ENCODE measurements at regions not wholly inside any gene's neighbourhood (a gene's known extent, or its start where the extent isn't known, plus 50 kb on each side); places are given as distances from the start of the nearest gene placed in this dataset.

DNA sequence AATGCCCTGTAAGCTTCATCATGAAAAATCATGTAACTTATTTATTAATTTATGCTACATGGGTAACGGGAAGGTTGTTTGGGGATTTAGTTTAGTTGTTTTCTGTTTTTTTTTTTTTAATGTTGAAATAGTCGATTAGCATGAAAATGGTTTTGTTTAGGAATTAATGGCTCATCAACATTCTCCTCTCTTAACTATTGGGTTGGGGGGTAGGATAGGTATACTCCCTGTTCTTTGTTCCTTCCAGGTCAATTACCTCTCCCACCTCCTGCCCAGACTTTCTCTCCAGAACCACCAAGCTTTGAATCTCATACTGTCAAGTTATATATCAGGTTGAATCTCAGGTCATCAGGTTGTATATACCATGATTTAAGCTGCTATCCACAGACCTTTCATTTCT is 568.7 kb upstream of the DSEL start:
- Histone ChIP-seq H3K36me3 (ENCODE audit: low read depth) (no peaks in the 10 kb centered on the region), H3K27ac (no peak overlapping the region), H3K4me2 (no peak overlapping the region), H4K20me1 (ENCODE audit: insufficient read depth) (no peaks in the 10 kb centered on the region), H3K9me2 (ENCODE audit: insufficient read depth) (no peaks in the 10 kb centered on the region; the same call in 1 of the 2 replicates), H2AFZ (no peak overlapping the region), H3K27me3 (ENCODE audit: insufficient read depth, low read depth) (no peaks in the 10 kb centered on the region), H3F3A (ENCODE audit: insufficient read depth, low read depth) (no peaks in the 10 kb centered on the region), H3K4me3 (no peak overlapping the region), H3K9me3 (ENCODE audit: insufficient read depth, low read depth) (no peaks in the 10 kb centered on the region), H3K4me1 (replicated peaks; ENCODE audit: insufficient read depth) (no peaks in the 10 kb centered on the region), H3K79me2 (ENCODE audit: low read depth) (no peaks in the 10 kb centered on the region)
- ChIA-PET POLR2A (ENCODE audit: unreplicated experiment) (no interaction called here), CTCF (interaction anchor here (0.6 kb wide), 1 partner anchor 1371 kb away, joined by 3 read pairs; no protein-coding TSS in a partner anchor)
- no peak for DNase-seq
- no peak for TF ChIP-seq EZH2 (IDR thresholded peaks at IDR 0.05; ENCODE audit: low read depth)
- TF ChIP-seq, protein P1, sequence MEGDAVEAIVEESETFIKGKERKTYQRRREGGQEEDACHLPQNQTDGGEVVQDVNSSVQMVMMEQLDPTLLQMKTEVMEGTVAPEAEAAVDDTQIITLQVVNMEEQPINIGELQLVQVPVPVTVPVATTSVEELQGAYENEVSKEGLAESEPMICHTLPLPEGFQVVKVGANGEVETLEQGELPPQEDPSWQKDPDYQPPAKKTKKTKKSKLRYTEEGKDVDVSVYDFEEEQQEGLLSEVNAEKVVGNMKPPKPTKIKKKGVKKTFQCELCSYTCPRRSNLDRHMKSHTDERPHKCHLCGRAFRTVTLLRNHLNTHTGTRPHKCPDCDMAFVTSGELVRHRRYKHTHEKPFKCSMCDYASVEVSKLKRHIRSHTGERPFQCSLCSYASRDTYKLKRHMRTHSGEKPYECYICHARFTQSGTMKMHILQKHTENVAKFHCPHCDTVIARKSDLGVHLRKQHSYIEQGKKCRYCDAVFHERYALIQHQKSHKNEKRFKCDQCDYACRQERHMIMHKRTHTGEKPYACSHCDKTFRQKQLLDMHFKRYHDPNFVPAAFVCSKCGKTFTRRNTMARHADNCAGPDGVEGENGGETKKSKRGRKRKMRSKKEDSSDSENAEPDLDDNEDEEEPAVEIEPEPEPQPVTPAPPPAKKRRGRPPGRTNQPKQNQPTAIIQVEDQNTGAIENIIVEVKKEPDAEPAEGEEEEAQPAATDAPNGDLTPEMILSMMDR (conservative IDR thresholded peaks at IDR 0.05): no peak
- intact Hi-C loops (cut with micrococcal nuclease; ENCODE audit: unreplicated experiment): no loop called here
- BruUV-seq (replicated peaks): no TSS peak

DNA sequence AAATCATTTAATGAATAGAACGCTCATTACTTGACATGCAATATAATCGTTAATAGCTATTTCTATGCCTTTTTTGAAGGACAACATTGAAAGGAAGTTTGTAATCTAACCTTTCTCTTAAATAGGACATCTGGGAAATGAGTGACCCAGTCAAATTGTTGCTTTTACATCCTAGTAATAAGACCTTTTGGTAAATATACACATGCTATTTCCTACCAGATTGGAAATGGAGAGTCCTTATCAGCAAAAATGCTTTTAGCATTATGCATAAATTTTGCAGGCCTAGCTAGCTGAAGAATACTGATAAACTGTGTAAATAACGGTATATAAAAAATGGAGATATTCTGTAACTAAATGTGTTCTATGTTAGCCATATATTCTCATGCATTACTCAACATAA is 567.3 kb upstream of the DSEL start:
- intact Hi-C loops (cut with micrococcal nuclease; ENCODE audit: unreplicated experiment): no loop called here
- BruUV-seq (replicated peaks): no TSS peak
- Histone ChIP-seq H3K4me3 (no peak overlapping the region), H3K4me2 (no peak overlapping the region), H3K9me2 (ENCODE audit: insufficient read depth) (no peaks in the 10 kb centered on the region), H3K4me1 (replicated peaks; ENCODE audit: insufficient read depth) (no peaks in the 10 kb centered on the region), H3K79me2 (ENCODE audit: low read depth) (no peaks in the 10 kb centered on the region), H3F3A (ENCODE audit: insufficient read depth, low read depth) (no peaks in the 10 kb centered on the region), H3K36me3 (ENCODE audit: low read depth) (no peaks in the 10 kb centered on the region), H3K27me3 (ENCODE audit: insufficient read depth, low read depth) (no peaks in the 10 kb centered on the region), H2AFZ (no peak overlapping the region), H4K20me1 (ENCODE audit: insufficient read depth) (no peaks in the 10 kb centered on the region), H3K9me3 (ENCODE audit: insufficient read depth, low read depth) (no peaks in the 10 kb centered on the region), H3K27ac (no peak overlapping the region)
- POLR2A ChIA-PET (ENCODE audit: unreplicated experiment): interaction anchor here (0.6 kb wide), 1 partner anchor 415 kb away, joined by 6 read pairs; no protein-coding TSS in a partner anchor
- DNase-seq: no peak
- TF ChIP-seq, protein P1 (conservative IDR thresholded peaks at IDR 0.05): no peak
- TF ChIP-seq EZH2 (IDR thresholded peaks at IDR 0.05; ENCODE audit: low read depth): no peak
- CTCF ChIA-PET: no interaction called here

DNA sequence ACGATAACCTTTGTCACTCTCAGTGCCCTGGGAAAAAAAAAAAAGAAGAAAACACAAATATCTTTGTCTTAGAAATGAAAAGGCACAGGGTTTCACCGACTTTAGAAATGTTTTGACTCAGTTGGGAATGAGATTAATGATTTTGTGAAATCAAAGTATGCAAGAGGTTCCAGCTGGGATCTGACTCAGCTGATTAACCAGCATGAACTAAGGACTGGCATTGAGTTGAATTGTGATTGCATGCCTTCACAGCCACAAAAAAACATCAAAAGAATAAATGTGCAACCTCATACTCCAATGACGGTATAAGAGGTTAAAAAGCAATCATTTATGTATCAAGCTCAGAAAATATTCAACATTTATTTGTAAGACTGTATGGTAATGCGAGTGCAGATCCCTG is 566.6 kb upstream of the DSEL start:
- no peak for TF ChIP-seq EZH2 (IDR thresholded peaks at IDR 0.05; ENCODE audit: low read depth)
- TF ChIP-seq, protein P1 (conservative IDR thresholded peaks at IDR 0.05): no peak
- Histone ChIP-seq H3K9me2 (ENCODE audit: insufficient read depth) (no peaks in the 10 kb centered on the region), H2AFZ (no peak overlapping the region), H3K4me3 (no peak overlapping the region), H3K27ac (no peak overlapping the region), H4K20me1 (ENCODE audit: insufficient read depth) (no peaks in the 10 kb centered on the region), H3K4me1 (replicated peaks; ENCODE audit: insufficient read depth) (no peaks in the 10 kb centered on the region), H3F3A (ENCODE audit: insufficient read depth, low read depth) (no peaks in the 10 kb centered on the region), H3K36me3 (ENCODE audit: low read depth) (no peaks in the 10 kb centered on the region), H3K9me3 (ENCODE audit: insufficient read depth, low read depth) (no peaks in the 10 kb centered on the region), H3K79me2 (ENCODE audit: low read depth) (no peaks in the 10 kb centered on the region), H3K4me2 (no peak overlapping the region), H3K27me3 (ENCODE audit: insufficient read depth, low read depth) (no peaks in the 10 kb centered on the region)
- intact Hi-C loops (cut with micrococcal nuclease; ENCODE audit: unreplicated experiment): no loop called here
- BruUV-seq (replicated peaks): no TSS peak
- DNase-seq: no peak
- POLR2A ChIA-PET (ENCODE audit: unreplicated experiment): no interaction called here
- CTCF ChIA-PET: no interaction called here
